Mammary epithelial cell (primary cell): ENCODE measurements at regions not wholly inside any gene's neighbourhood (a gene's known extent, or its start where the extent isn't known, plus 50 kb on each side); places are given as distances from the start of the nearest gene placed in this dataset.

Experiments
- CTCF ChIP-seq, 2 donors: IDR thresholded peaks in 1 of 2; conservative IDR thresholded peaks in 1 of 2; 2 replicates each; pipeline ENCODE4 v1.5.1; 2011 to 2012; ENCODE audit warnings: inconsistent platforms in 2 of 2, low read length in 2 of 2, mild to moderate bottlenecking in 2 of 2, control low read depth in 1 of 2, low read depth in 1 of 2; ENCODE audit not compliant: insufficient read depth in 1 of 2; ENCODE audit errors: extremely low read depth in 1 of 2
- EZH2 ChIP-seq: IDR thresholded peaks from 2 replicates; pipeline ENCODE4 v1.6.1; 2012; ENCODE audit warnings: low read length, inconsistent platforms, borderline replicate concordance

DNA sequence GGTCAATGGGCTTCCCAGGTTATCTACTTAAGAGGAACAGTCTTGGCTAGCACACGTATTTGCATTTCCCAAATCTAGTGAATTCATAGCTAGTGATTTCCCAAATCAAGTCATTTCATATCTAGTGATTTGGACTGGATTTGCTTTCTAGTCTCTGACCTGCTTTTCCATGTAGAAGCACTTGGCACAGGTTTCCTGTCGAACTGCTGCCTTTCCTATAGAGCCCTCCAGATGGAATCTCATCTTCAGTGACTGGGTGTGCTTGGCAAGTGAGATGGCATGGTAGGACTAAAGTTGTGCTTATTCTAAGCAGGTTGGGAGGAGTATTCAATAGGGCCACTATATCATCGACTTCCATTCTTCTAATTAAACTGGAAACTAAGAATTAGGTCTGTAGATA lies 94.7 kb downstream of the CCNG2 start:
- TF ChIP-seq CTCF (conservative IDR thresholded peaks at IDR 0.05 in 1 of 2, IDR thresholded peaks at IDR 0.05 in 1 of 2; ENCODE audit: extremely low read depth in 1 of 2, insufficient read depth in 1 of 2, low read depth in 1 of 2, low read length in 2 of 2) (no peak), EZH2 (no peak)
